ENCODE measurements at regions not wholly inside any gene's neighbourhood (a gene's known extent, or its start where the extent isn't known, plus 50 kb on each side); places are given as distances from the start of the nearest gene placed in this dataset.

- H2AFZ ChIP-seq (ENCODE audit: insufficient read depth, low read depth, low read length, poor library complexity, severe bottlenecking): no peak overlapping the region
- DNase-seq: no peak
- peaks cover 0 to 11% (median 7%) of the 10 kb centered on the region in 7 donors for H3K9me3 Mint-ChIP-seq
- no peak overlapping the region for H3K27ac Mint-ChIP-seq
- peaks cover 28 to 32% of the 10 kb centered on the region in 2 donors for H3K27me3 ChIP-seq (ENCODE audit: control insufficient read depth in 2 of 2, insufficient read depth in 2 of 2, low read length in 2 of 2)
- intact Hi-C loops (cut with micrococcal nuclease): no loop called here
- H3K9ac ChIP-seq (ENCODE audit: insufficient read depth, low read length, poor library complexity, severe bottlenecking): no peak overlapping the region
- no peak overlapping the region for H3K27ac ChIP-seq (ENCODE audit: low read depth in 1 of 2, low read length in 2 of 2)
- no peaks in the 10 kb centered on the region for H3K36me3 ChIP-seq (replicated peaks in 1 of 2; ENCODE audit: control insufficient read depth in 1 of 2, insufficient read depth in 2 of 2, low read length in 2 of 2)
- H3K36me3 Mint-ChIP-seq: peaks cover 6 to 13% of the 10 kb centered on the region in 2 donors
- H4K20me1 ChIP-seq (ENCODE audit: insufficient read depth, low read length): no peaks in the 10 kb centered on the region
- no peak overlapping the region for H3K4me2 ChIP-seq (replicated peaks; ENCODE audit: extremely low read depth, low read length, poor library complexity, severe bottlenecking)
- peaks cover 32 to 45% (median 42%) of the 10 kb centered on the region in 3 donors for H3K27me3 Mint-ChIP-seq (ENCODE audit: low read depth in 3 of 3)
- H3K4me1 ChIP-seq (ENCODE audit: control insufficient read depth in 1 of 2, insufficient read depth in 2 of 2, low read length in 2 of 2): peaks cover 34 to 41% of the 10 kb centered on the region in 2 donors
- H3K4me3 ChIP-seq (replicated peaks in 1 of 3; ENCODE audit: low read depth in 2 of 3, low read length in 3 of 3): no peak overlapping the region
- no peak for TF ChIP-seq CTCF (IDR thresholded peaks at IDR 0.05)
- H3K4me3 Mint-ChIP-seq: no peak overlapping the region
- H3K79me2 ChIP-seq (ENCODE audit: insufficient read depth, low read length): no peaks in the 10 kb centered on the region
- H3K9me3 ChIP-seq (replicated peaks in 1 of 2; ENCODE audit: control insufficient read depth in 1 of 2, insufficient read depth in 1 of 2, low read length in 2 of 2): peaks cover 0 to 6% of the 10 kb centered on the region in 2 donors
- peaks cover 44% of the 10 kb centered on the region for H3K4me1 Mint-ChIP-seq
Measured at GRCh38 chr20:36096435-36096834, 58.1 kb upstream of the EPB41L1 start.

DNA sequence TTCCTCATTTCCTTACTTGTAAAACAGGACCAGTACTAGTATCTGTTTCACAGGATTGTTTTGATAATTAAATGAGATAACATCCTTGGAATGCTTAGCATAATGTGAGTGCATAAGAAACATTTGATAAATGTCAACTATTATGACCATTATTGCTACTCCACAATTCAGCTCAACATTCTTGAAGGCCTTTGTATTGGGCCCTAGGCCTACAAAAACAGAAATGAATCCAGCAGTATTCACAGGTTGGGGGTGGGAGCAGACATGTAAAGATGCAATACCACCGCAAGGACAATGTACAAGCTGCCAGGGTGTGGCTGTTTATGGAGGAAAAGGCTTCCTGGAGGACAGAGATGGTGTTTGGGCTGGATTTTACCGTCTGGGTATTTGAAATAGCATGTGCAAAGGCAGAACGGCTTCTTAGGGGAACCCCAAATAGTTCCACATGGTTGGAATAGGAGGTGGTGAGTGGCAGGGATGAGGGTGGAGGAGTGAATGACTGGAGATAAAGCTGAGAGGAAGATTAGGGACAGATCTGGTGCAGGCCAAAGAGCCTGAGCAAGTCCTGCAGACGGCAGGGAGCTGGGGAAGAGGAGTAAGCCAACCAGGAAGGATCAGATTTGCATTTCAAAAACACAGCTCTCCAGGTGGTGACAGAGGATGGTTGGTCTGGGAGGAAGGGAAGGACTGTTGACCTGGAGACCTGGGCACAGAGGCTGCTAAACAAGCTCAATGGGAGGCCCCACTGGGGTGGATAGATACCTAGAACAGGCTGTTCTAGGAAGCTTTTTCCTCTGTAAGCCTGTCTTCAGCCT, 57.0 kb upstream of the EPB41L1 start:
- TF ChIP-seq CTCF (IDR thresholded peaks at IDR 0.05): no peak
- no peaks in the 10 kb centered on the region for H4K20me1 ChIP-seq (ENCODE audit: insufficient read depth, low read length)
- peaks cover 20 to 24% of the 10 kb centered on the region in 2 donors for H3K27me3 ChIP-seq (ENCODE audit: control insufficient read depth in 2 of 2, insufficient read depth in 2 of 2, low read length in 2 of 2)
- H3K36me3 Mint-ChIP-seq: peaks cover 4 to 13% of the 10 kb centered on the region in 2 donors
- peak overlapping the region in 1 of 3 experiments; percentile 13 for H3K4me3 ChIP-seq (replicated peaks in 1 of 3; ENCODE audit: low read depth in 2 of 3, low read length in 3 of 3)
- H3K9me3 ChIP-seq (replicated peaks in 1 of 2; ENCODE audit: control insufficient read depth in 1 of 2, insufficient read depth in 1 of 2, low read length in 2 of 2): peaks cover 0 to 6% of the 10 kb centered on the region in 2 donors
- 43% methylated on average over 4 of the region's 4 CpGs for WGBS (ENCODE audit: insufficient coverage)
- no peak overlapping the region for H3K4me3 Mint-ChIP-seq
- peaks cover 0 to 11% (median 5%) of the 10 kb centered on the region in 7 donors for H3K9me3 Mint-ChIP-seq
- DNase-seq: no peak
- H3K9ac ChIP-seq (ENCODE audit: insufficient read depth, low read length, poor library complexity, severe bottlenecking): peak overlapping the region; percentile 4
- peaks cover 30 to 33% of the 10 kb centered on the region in 2 donors for H3K4me1 ChIP-seq (ENCODE audit: control insufficient read depth in 1 of 2, insufficient read depth in 2 of 2, low read length in 2 of 2)
- H3K27ac ChIP-seq (ENCODE audit: low read depth in 1 of 2, low read length in 2 of 2): peak overlapping the region in 1 of 2 donors; percentile 15
- H3K27ac Mint-ChIP-seq: peak overlapping the region in 6 of 7 donors; percentile 67 to 83 (median 74)
- peak overlapping the region; percentile 25 for H3K4me2 ChIP-seq (replicated peaks; ENCODE audit: extremely low read depth, low read length, poor library complexity, severe bottlenecking)
- H3K4me1 Mint-ChIP-seq: peaks cover 40% of the 10 kb centered on the region
- peaks cover 27 to 35% (median 34%) of the 10 kb centered on the region in 3 donors for H3K27me3 Mint-ChIP-seq (ENCODE audit: low read depth in 3 of 3)
- H3K79me2 ChIP-seq (ENCODE audit: insufficient read depth, low read length): no peaks in the 10 kb centered on the region
- H2AFZ ChIP-seq (ENCODE audit: insufficient read depth, low read depth, low read length, poor library complexity, severe bottlenecking): peak overlapping the region; percentile 43
- intact Hi-C loops (cut with micrococcal nuclease): no loop called here
- no peaks in the 10 kb centered on the region for H3K36me3 ChIP-seq (replicated peaks in 1 of 2; ENCODE audit: control insufficient read depth in 1 of 2, insufficient read depth in 2 of 2, low read length in 2 of 2)

All from CD14-positive monocyte (primary cell).